HG03045 (cell line): ENCODE measurements at regions not wholly inside any gene's neighbourhood (a gene's known extent, or its start where the extent isn't known, plus 50 kb on each side); places are given as distances from the start of the nearest gene placed in this dataset.

ENCODE experiments used
- ATAC-seq: cut with Tn5 transposase; IDR thresholded peaks from one replicate; pipeline ENCODE4 v1.9.1; 2021; ENCODE audit warnings: mild to moderate bottlenecking, moderate library complexity; ENCODE audit not compliant: unreplicated experiment

GRCh38 chr12:127550271-127550670, 716.7 kb upstream of the TMEM132C start:
- ATAC-seq = no peak

GRCh38 chr12:127552838-127553237, 714.1 kb upstream of the TMEM132C start:
- ATAC-seq = no peak

GRCh38 chr12:127555071-127555470, 711.9 kb upstream of the TMEM132C start:
- no peak for ATAC-seq

GRCh38 chr12:127556231-127556886, 710.6 kb upstream of the TMEM132C start:
- ATAC-seq = no peak

GRCh38 chr12:127558361-127558760, 708.6 kb upstream of the TMEM132C start:
- no peak for ATAC-seq

GRCh38 chr12:127559349-127560040, 707.5 kb upstream of the TMEM132C start:
- ATAC-seq = no peak

- ATAC-seq = no peak
Measured at GRCh38 chr12:127560041-127560478, 706.9 kb upstream of the TMEM132C start.

GRCh38 chr12:127562816-127563215, 704.2 kb upstream of the TMEM132C start:
- no peak for ATAC-seq

GRCh38 chr12:127565241-127565640, 701.7 kb upstream of the TMEM132C start:
- ATAC-seq = no peak

GRCh38 chr12:127567531-127567930, 699.4 kb upstream of the TMEM132C start:
- ATAC-seq = no peak

- ATAC-seq = no peak
Measured at GRCh38 chr12:127570387-127570786, 696.6 kb upstream of the TMEM132C start.

- ATAC-seq = no peak
Measured at GRCh38 chr12:127570793-127571360, 696.1 kb upstream of the TMEM132C start.

GRCh38 chr12:127571578-127571977, 695.4 kb upstream of the TMEM132C start:
- no peak for ATAC-seq

GRCh38 chr12:127579446-127579845, 687.5 kb upstream of the TMEM132C start:
- no peak for ATAC-seq

GRCh38 chr12:127582074-127582473, 684.9 kb upstream of the TMEM132C start:
- no peak for ATAC-seq

- ATAC-seq = no peak
Measured at GRCh38 chr12:127583041-127583440, 683.9 kb upstream of the TMEM132C start.

GRCh38 chr12:127588249-127588648, 678.7 kb upstream of the TMEM132C start:
- ATAC-seq = no peak

GRCh38 chr12:127589541-127589940, 677.4 kb upstream of the TMEM132C start:
- no peak for ATAC-seq

- no peak for ATAC-seq
Measured at GRCh38 chr12:127590868-127591267, 676.1 kb upstream of the TMEM132C start.

- ATAC-seq = no peak
Measured at GRCh38 chr12:127592245-127592644, 674.7 kb upstream of the TMEM132C start.

GRCh38 chr12:127594351-127594970, 672.5 kb upstream of the TMEM132C start:
- ATAC-seq = no peak

GRCh38 chr12:127595506-127595905, 671.5 kb upstream of the TMEM132C start:
- ATAC-seq = no peak
